Activated naive CD4-positive, alpha-beta T cell treated with anti-CD3 and anti-CD28 coated beads, Interleukin-2, amount 50 U/mL, for 16 hours (primary cell): ENCODE measurements at regions not wholly inside any gene's neighbourhood (a gene's known extent, or its start where the extent isn't known, plus 50 kb on each side); places are given as distances from the start of the nearest gene placed in this dataset.

Experiments used
- DNase-seq: peaks from one replicate; pipeline ENCODE4 v3.0.0-alpha.2; 2020

- no peak for DNase-seq
These were observed 338.0 kb upstream of the C1orf87 start for GRCh38 chr1:60411591-60411990.

GRCh38 chr1:60402816-60403215, 329.2 kb upstream of the C1orf87 start:
- DNase-seq = no peak

GRCh38 chr1:60402216-60402615, 328.6 kb upstream of the C1orf87 start:
- DNase-seq = no peak

GRCh38 chr1:60394436-60394835, 320.9 kb upstream of the C1orf87 start:
- DNase-seq = no peak

- DNase-seq = no peak
These were observed 317.2 kb upstream of the C1orf87 start for GRCh38 chr1:60390593-60391282.

- DNase-seq = no peak
These were observed 314.8 kb upstream of the C1orf87 start for GRCh38 chr1:60388092-60388987.

GRCh38 chr1:60387175-60387574, 313.6 kb upstream of the C1orf87 start:
- DNase-seq = no peak

- no peak for DNase-seq
These were observed 312.7 kb upstream of the C1orf87 start for GRCh38 chr1:60386249-60386648.

- no peak for DNase-seq
These were observed 302.6 kb upstream of the C1orf87 start for GRCh38 chr1:60376196-60376595.

- no peak for DNase-seq
These were observed 301.0 kb upstream of the C1orf87 start for GRCh38 chr1:60374537-60374936.

GRCh38 chr1:60367532-60367931, 294.0 kb upstream of the C1orf87 start:
- DNase-seq = no peak

GRCh38 chr1:60359431-60359830, 285.9 kb upstream of the C1orf87 start:
- no peak for DNase-seq

- DNase-seq = no peak
These were observed 277.0 kb upstream of the C1orf87 start for GRCh38 chr1:60350531-60350930.

- DNase-seq = no peak
These were observed 275.3 kb upstream of the C1orf87 start for GRCh38 chr1:60348884-60349283.

- DNase-seq = no peak
These were observed 272.1 kb upstream of the C1orf87 start for GRCh38 chr1:60345621-60346020.

- no peak for DNase-seq
These were observed 271.5 kb upstream of the C1orf87 start for GRCh38 chr1:60345049-60345448.

- no peak for DNase-seq
These were observed 270.2 kb upstream of the C1orf87 start for GRCh38 chr1:60343736-60344135.

GRCh38 chr1:60342569-60342968, 269.0 kb upstream of the C1orf87 start:
- no peak for DNase-seq

GRCh38 chr1:60341274-60341673, 267.7 kb upstream of the C1orf87 start:
- no peak for DNase-seq

- DNase-seq = no peak
These were observed 258.1 kb upstream of the C1orf87 start for GRCh38 chr1:60331647-60332046.

GRCh38 chr1:60329651-60330050, 256.1 kb upstream of the C1orf87 start:
- no peak for DNase-seq

- DNase-seq = no peak
These were observed 238.3 kb upstream of the C1orf87 start for GRCh38 chr1:60311838-60312237.

- DNase-seq = no peak
These were observed 226.0 kb upstream of the C1orf87 start for GRCh38 chr1:60299581-60299980.

GRCh38 chr1:60298290-60298689, 224.7 kb upstream of the C1orf87 start:
- no peak for DNase-seq
